Inferior parietal cortex (tissue), 1 donor: ENCODE measurements at regions not wholly inside any gene's neighbourhood (a gene's known extent, or its start where the extent isn't known, plus 50 kb on each side); places are given as distances from the start of the nearest gene placed in this dataset.
"Not testable (repeated sequence)": the region's sequence is repeated elsewhere in the genome, so short reads cannot be mapped to it uniquely, and the experiment has no call there.

Experiments
- DNase-seq: peaks from one replicate; pipeline ENCODE4 v3.0.0-alpha.2; 2016; ENCODE audit errors: extremely low spot score

GRCh38 chr7:3162289-3162688, 118.6 kb upstream of the CARD11 start:
- no peak for DNase-seq

DNA sequence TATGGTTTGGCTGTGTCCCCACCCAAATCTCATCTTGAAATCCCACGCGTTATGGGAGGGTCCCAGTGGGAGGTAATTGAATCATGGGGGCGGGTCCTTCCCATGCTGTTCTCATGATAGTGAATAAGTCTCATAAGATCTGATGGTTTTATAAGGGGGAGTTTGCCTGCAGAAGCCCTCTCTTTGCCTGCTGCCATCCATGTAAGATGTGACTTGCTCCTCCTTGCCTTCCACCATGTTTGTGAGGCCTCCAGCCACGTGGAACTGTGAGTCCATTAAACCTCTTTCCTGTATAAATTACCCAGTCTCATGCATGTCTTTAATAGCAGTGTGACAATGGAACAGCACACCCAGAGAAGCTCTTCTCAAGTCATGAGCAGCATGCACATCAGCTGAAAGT, 119.1 kb upstream of the CARD11 start:
- DNase-seq: not testable (repeated sequence)

DNA sequence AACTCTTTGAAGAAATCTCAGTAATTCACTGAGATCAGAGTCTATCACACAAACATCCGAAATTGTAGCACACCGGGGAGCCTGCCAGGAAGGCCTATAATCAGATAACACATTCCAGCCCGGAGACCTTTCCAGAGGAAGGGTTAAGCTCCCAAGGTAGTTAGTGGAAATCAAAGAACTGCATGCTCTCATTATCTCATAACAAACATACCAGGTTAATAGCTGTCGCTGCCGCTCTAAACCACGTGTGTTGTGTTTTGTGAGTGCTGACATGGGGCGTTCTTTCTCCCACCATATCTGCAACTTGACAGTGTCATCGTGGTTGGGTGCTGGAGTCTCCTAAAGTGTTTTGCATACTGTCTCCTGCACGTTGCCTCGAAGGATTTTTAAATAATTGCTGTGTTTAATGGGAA, 120.7 kb upstream of the CARD11 start:
- DNase-seq: no peak

DNA sequence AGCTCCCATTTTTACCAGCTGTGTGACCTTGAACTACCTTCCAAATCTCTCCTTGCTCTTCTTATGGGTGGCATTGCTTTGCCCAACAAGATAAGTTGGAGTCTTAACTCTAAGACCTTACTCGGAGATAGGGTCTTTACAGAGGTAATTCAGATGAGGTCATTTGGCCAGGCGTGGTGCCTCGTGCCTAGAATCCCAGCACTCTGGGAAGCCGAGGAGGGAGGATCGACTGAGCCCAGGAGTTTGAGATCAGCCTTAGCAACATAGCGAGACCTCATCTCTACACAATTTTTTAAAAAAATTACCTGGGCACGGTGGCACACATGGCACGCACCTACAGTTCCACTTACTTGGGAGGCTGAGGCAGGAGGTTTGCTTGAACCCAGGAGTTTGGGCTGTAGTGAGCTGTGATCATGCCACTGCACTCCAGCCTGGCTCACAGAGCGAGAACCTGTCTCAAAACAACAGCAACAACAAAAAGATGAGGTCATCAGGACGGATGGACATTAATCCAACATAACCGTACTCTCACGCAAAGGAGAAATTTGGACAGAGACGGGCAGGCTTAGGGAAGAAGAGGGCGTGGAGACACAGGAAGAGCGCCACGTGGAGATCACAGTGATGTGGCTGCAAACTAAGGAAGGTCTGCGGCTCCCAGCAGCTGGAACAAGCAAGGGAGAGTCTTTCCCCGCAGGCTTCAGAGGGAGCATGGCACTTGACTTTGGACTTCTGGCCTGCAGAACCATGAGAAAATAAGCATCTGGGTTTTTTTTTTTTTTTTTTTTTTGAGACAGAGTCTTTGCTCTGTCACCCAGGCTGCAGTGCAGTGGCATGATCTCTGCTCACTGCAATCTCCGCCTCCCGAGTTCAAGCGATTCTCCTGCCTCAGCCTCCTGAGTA, 122.3 kb upstream of the CARD11 start:
- no peak for DNase-seq

GRCh38 chr7:3167551-3167950, 123.9 kb upstream of the CARD11 start:
- no peak for DNase-seq

DNA sequence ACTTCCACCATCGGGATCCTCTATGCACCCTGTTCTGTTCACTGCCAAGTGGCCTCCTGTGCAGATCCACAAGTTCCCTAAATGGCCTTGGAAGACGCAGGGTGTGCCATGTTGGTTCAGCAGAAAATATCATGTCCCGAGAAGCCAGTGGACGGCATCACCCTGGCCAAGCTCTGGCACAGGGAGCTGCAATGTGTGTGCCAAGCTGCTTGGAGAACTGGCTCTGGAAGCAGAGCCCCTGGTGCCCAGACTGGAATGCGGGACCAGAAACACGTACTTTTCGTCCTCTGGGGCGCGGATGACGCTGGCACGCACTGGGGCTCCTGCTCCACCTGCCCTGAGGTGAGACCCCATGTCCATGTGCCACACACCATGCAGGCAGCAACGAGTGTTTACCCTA, 124.7 kb upstream of the CARD11 start:
- DNase-seq: no peak

DNA sequence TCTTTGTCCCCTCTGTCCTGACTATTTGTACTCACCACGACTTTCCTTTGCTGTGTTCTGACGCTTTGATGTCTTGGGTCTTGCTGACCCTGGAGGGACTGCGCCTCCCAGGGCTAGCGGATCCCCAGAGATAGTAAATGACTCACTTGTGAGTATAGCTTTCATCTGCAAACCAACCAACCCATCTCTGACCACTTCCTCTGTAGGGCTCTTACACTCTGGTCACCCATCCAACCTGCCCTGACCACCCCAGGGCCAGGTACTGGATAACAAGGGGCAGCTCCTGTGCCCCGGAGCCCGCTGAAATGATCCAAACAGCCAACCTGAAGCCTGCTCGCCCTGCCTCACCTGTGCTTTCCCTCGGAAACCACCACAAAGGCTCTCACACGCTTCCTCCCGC, 125.2 kb upstream of the CARD11 start:
- no peak for DNase-seq

GRCh38 chr7:3172768-3173280, 128.2 kb upstream of the SDK1 start:
- no peak for DNase-seq

DNA sequence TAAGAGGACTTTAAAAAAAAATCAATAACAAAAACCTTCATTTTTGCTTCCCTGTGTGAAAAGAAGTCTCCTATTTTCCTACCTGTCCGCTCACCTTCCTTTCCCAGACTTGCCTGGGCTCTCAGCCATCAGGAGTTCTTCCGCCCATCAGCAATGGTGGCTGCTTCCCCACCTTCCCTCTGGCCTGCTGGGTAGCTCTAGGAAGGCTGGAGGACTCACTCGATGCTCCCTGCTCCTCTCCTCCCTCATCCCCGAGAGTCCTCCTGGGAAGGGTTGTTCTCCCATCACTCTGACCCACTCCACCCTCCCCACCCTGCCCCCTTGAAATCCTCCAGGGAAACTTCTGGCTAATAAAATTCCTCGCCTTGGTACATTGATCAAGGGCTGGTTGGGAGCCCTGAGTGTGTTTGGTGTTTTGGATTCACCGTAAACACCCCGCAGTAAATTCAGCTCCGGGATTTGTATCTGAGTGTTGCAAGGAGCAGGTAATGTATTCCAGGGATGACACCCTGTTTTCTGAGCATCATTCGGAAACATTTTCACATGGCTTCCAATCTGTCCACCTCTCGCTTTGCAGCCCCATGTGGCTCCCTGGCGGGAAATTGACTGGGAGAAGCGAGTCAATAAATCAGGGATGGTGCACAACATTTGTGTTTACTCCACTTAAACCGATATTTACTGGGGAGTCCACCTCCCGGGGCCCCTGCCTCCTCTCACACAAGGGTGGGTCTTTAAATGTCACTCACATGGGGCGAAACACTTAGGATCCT, 126.4 kb upstream of the SDK1 start:
- DNase-seq: no peak

- no peak for DNase-seq
Observed at GRCh38 chr7:3175285-3175902, 125.7 kb upstream of the SDK1 start.

DNA sequence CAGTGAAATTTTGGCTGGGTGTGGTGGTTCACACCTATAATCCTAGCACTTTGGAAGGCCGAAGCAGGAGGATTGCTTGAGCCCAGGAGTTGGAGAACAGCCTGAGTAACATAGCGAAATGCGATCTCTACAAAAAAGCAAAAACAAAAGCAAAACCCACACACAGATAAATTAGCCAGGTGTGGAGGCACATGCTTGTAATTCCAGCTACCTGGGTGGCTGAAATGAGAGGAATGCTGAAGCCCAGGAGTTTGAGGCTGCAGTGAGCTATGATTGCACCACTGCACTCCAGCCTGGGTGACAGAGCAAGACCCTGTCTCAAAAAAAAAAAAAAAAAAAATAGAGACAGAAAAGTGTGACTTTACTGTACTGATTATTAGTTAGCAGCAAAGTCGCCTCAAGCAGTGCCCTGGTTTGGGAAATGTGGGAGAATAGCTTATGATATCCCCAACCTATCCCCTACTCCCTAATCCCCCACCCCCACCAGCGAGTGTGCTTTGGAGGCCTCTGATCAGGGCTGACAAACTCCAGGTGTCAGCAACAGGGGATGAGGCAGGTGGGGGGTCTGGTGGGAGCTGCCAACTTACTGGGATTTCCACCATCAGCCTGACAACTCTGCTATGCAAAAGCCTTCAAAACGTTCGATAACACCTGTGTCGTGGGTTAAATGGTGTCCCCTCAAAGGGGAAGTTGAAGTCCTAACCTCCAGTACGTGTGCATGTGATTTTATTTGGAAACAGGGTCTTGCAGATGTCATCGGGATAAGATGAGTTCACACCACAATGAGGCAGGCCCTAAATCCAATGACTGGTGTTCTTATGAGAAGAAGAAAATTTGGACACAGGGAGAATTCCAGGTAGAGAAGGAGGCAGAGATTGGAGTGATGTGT, 124.7 kb upstream of the SDK1 start:
- no peak for DNase-seq

DNA sequence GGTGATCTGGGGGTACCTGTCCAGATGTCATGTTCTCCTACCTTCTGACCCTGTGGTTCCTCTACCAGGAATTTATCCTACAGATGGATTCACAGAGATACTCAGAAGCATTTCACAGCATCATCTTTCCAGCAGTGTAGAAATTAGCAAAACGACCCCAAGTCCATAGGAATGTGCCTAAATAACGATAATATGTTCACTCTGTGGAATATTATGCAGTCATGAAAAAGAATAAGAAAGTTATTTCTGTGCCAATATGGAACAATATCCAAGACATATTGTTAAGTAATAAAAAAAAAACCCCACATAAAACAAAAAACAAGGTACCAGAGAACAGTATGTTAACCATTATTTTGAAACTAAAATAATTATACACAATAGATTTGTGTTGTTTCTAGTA, 123.8 kb upstream of the SDK1 start:
- DNase-seq: no peak

DNA sequence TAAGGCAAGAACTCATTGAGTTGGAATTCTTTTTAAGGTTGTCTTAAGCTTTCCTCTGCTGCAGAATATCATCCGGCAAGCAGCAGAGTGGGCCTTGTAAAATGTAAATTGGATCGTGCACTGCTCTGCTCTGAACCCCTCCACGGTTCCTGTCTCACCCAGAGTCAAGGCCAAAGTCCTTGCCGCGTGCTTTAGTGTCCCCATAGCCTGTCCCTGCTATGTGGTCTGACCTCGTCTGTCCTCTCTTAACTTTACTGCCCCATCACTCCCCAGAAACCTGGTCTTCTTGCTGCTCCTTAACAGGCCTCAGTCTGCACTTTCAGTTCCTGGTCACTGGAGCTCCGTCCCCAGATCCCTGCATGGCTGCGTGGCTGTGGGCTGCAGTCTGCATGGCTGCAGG, 121.6 kb upstream of the SDK1 start:
- DNase-seq: no peak

DNA sequence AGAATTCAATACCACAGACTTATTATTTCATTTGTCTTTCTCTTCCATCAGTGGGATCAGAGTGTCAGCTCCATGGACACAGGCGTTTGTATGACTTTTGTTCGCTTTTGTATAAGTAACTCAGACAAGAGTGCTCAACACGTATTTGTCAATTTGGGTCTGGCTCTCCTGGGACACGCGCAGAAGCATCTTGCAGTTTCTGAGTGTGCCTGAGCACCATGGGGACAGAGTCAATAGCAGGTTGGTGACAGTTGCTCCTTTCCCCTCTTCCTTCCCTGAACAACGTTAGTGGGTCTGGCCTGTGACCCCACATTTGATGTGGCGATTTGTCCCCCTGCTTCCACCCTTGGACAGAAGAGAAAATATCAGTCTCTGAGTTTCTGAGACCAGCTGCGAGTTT, 120.4 kb upstream of the SDK1 start:
- no peak for DNase-seq

DNA sequence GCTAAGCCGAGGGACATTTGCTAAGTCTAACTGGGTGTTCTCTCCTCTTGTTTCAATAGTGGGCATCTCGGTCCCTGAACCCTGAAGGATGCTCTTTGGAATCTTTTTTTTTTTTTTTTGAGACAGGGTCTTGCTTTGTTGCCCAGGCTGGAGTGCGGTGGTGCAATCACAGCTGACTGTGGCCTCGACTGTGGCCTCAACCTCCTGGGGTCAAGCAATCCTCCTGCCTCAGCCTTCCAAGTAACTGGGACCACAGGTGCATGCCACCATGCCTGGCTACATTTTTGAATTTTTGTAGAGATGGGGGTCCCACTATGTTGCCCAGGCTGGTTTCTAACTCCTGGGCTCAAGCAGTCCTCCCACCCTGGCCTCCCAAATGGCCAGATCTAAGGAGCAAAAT, 119.0 kb upstream of the SDK1 start:
- not testable (repeated sequence) for DNase-seq

DNA sequence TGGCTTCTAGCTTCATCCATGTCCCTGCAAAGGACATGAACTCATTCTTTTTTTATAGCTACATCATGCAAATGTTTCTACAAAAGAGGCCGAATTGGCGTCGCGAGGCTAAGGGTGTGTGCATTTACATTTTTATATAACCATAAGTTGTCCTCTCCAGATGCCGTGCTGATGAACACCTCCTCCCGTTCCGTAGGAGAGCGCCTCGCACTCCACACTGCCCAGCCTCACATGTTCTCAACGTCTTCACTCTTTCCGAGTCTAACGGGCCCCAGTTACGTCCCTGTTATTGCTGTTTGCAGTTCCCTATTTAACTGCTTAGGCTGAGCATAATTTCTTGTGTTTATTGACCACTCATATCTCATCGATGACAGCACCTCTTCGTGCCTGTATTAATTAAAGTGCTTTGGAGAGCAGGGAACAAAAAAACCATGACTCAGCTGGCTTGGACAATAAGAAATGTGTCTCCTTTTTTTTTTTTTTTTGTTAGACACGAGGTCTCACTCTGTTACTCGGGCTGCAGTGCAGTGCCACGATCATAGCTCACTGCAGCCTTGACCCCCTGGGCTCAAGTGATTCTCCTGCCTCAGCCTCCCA, 113.5 kb upstream of the SDK1 start:
- no peak for DNase-seq

DNA sequence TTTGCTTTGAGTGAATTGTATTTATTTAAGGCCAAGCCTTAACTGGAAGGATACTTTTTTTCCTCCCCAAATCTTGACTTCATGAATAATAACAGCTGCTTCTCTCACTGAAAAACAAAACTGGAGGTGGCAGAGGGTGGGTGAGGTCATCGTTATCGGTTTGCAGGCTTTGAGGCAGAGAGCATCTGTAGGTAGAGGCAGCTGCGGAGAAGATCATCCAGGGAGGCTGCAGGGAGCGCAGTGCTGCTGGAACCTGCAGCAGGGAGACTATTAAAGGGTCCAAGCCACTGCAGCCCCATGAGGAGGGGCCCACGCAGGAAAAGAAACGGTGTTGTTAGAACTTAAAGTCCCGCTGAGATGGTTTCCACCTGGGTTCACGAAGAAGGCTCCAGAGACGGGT, 112.1 kb upstream of the SDK1 start:
- no peak for DNase-seq

DNA sequence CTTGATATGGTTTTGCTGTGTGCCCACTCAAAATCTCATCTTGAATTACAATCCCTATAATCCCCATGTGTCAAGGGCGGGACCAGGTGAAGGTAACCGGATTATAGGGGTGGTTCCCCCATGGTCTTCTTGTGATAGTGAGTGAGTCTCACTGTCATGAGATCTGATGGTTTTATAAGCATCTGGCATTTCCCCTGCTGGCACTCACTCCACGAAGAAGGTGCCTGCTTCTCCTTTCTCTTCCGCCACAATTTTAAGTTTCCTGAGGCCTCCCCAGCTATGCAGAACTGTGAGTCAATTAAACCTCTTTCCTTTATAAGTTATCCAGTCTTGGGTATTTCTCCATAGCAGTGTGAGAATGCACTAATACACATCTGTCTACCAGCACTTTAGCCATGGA, 109.5 kb upstream of the SDK1 start:
- no peak for DNase-seq

GRCh38 chr7:3192669-3193068, 108.4 kb upstream of the SDK1 start:
- no peak for DNase-seq

DNA sequence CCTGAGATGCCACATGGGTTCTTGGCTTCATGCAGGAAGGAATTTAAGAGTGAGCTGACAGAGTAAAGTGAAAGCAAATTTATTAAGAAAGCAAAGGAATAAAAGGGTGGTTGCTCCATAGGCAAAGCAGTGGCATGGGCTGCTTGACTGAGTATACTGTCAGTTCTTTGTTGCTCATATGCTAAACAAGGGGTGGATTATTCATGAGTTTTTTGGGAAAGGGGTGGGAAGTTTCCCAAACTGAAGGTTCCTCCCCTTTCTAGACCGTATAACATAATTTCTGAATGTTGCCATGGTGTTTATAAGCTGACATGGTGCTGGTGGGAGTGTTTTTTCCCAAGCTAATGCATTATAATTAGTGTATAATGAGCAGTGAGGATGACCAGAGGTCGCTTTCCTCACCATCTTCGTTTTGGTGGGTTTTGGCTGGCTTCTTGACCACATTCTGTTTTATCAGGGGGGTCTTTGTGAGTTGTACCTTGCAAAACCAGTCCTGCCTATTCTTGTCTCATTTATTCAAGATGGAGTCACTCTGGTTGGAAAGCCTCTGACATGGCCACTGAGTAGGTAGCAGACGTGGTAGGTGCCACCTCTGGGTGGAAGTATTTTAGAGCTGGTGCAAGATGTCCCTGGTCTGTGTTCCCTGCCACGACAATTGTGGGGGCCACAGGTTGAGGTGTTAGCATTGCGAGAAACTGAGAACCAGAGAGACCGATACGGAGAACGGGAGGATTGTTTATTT, 107.5 kb upstream of the SDK1 start:
- DNase-seq: no peak
